ENCODE measurements at regions not wholly inside any gene's neighbourhood (a gene's known extent, or its start where the extent isn't known, plus 50 kb on each side); places are given as distances from the start of the nearest gene placed in this dataset.

- Histone ChIP-seq H3K36me3 (ENCODE audit: low read depth) (no peaks in the 10 kb centered on the region), H3K4me3 (no peak overlapping the region), H3K27ac (no peak overlapping the region), H3K79me2 (ENCODE audit: low read depth) (no peaks in the 10 kb centered on the region), H3F3A (ENCODE audit: insufficient read depth, low read depth) (no peaks in the 10 kb centered on the region), H4K20me1 (ENCODE audit: insufficient read depth) (no peaks in the 10 kb centered on the region), H3K27me3 (ENCODE audit: insufficient read depth, low read depth) (no peaks in the 10 kb centered on the region), H3K4me2 (no peak overlapping the region), H2AFZ (no peak overlapping the region), H3K9me2 (ENCODE audit: insufficient read depth) (peaks cover 6% of the 10 kb centered on the region), H3K9me3 (ENCODE audit: insufficient read depth, low read depth) (no peaks in the 10 kb centered on the region), H3K4me1 (replicated peaks; ENCODE audit: insufficient read depth) (no peaks in the 10 kb centered on the region)
- intact Hi-C loops (cut with micrococcal nuclease; ENCODE audit: unreplicated experiment) = no loop called here
- TF ChIP-seq EZH2 (IDR thresholded peaks at IDR 0.05; ENCODE audit: low read depth) (no peak), CTCF (conservative IDR thresholded peaks at IDR 0.05) (no peak)
- CTCF ChIA-PET = no interaction called here
- no TSS peak for BruUV-seq (replicated peaks)
- POLR2A ChIA-PET (ENCODE audit: unreplicated experiment) = no interaction called here
- DNase-seq = no peak
Observed at GRCh38 chr13:47349211-47349610, 452.4 kb upstream of the HTR2A start.

GRCh38 chr13:47337781-47338507, 441.1 kb upstream of the HTR2A start:
- H3K9me2 ChIP-seq (ENCODE audit: insufficient read depth) = no peaks in the 10 kb centered on the region
- H2AFZ ChIP-seq = 0 out of 2 replicates have a peak overlapping the region, but pooled peaks have one; percentile 43
- no peaks in the 10 kb centered on the region for H3K27me3 ChIP-seq (ENCODE audit: insufficient read depth, low read depth)
- H3K79me2 ChIP-seq (ENCODE audit: low read depth) = no peaks in the 10 kb centered on the region
- ChIA-PET POLR2A (ENCODE audit: unreplicated experiment) (interaction anchor here (0.6 kb wide), 1 partner anchor 24 kb away, joined by 5 read pairs; no protein-coding TSS in a partner anchor), CTCF (no interaction called here)
- H4K20me1 ChIP-seq (ENCODE audit: insufficient read depth) = no peaks in the 10 kb centered on the region
- no peaks in the 10 kb centered on the region for H3K4me1 ChIP-seq (replicated peaks; ENCODE audit: insufficient read depth)
- no peak overlapping the region for H3K4me2 ChIP-seq
- no peaks in the 10 kb centered on the region for H3K9me3 ChIP-seq (ENCODE audit: insufficient read depth, low read depth)
- no peak overlapping the region for H3K4me3 ChIP-seq
- intact Hi-C loops (cut with micrococcal nuclease; ENCODE audit: unreplicated experiment) = no loop called here
- H3F3A ChIP-seq (ENCODE audit: insufficient read depth, low read depth) = no peaks in the 10 kb centered on the region
- DNase-seq = no peak
- H3K27ac ChIP-seq = no peak overlapping the region
- H3K36me3 ChIP-seq (ENCODE audit: low read depth) = no peaks in the 10 kb centered on the region
- TF ChIP-seq EZH2 (IDR thresholded peaks at IDR 0.05; ENCODE audit: low read depth) (no peak), CTCF (conservative IDR thresholded peaks at IDR 0.05) (no peak)
- no TSS peak for BruUV-seq (replicated peaks)

- Histone ChIP-seq H3K4me1 (replicated peaks; ENCODE audit: insufficient read depth) (no peaks in the 10 kb centered on the region), H3K27ac (no peak overlapping the region), H3K36me3 (ENCODE audit: low read depth) (no peaks in the 10 kb centered on the region), H2AFZ (no peak overlapping the region), H3K4me3 (no peak overlapping the region), H3K27me3 (ENCODE audit: insufficient read depth, low read depth) (no peaks in the 10 kb centered on the region), H3K79me2 (ENCODE audit: low read depth) (no peaks in the 10 kb centered on the region), H3K4me2 (no peak overlapping the region), H4K20me1 (ENCODE audit: insufficient read depth) (no peaks in the 10 kb centered on the region), H3K9me2 (ENCODE audit: insufficient read depth) (no peaks in the 10 kb centered on the region), H3K9me3 (ENCODE audit: insufficient read depth, low read depth) (no peaks in the 10 kb centered on the region), H3F3A (ENCODE audit: insufficient read depth, low read depth) (no peaks in the 10 kb centered on the region)
- TF ChIP-seq CTCF (conservative IDR thresholded peaks at IDR 0.05) (no peak), EZH2 (IDR thresholded peaks at IDR 0.05; ENCODE audit: low read depth) (no peak)
- no peak for DNase-seq
- ChIA-PET POLR2A (ENCODE audit: unreplicated experiment) (no interaction called here), CTCF (no interaction called here)
- BruUV-seq (replicated peaks) = no TSS peak
- intact Hi-C loops (cut with micrococcal nuclease; ENCODE audit: unreplicated experiment) = no loop called here
Observed at GRCh38 chr13:47334173-47334572, 437.3 kb upstream of the HTR2A start.

Data from PC-9 (cell line).